Large intestine (tissue), 3 donors: ENCODE measurements at regions not wholly inside any gene's neighbourhood (a gene's known extent, or its start where the extent isn't known, plus 50 kb on each side); places are given as distances from the start of the nearest gene placed in this dataset.

ENCODE experiments used
- DNase-seq, 2 donors: peaks; one replicate each; pipeline versions ENCODE4 v3.0.0 to v3.0.0-alpha.2; 2013
- H3K27ac ChIP-seq: one replicate; pipeline ENCODE4 v1.5.1; 2013; ENCODE audit warnings: low read length
- H3K27me3 ChIP-seq: 2 replicates; pipeline ENCODE4 v1.6.1; 2013; ENCODE audit warnings: low read length; ENCODE audit not compliant: control insufficient read depth, insufficient read depth
- H3K36me3 ChIP-seq: 2 replicates; pipeline ENCODE4 v1.6.1; 2013; ENCODE audit warnings: low read length; ENCODE audit not compliant: control insufficient read depth, insufficient read depth
- H3K4me1 ChIP-seq: one replicate; pipeline ENCODE4 v1.6.1; 2013; ENCODE audit warnings: low read length; ENCODE audit not compliant: control insufficient read depth, insufficient read depth
- H3K4me3 ChIP-seq: one replicate; pipeline ENCODE4 v1.5.1; 2013; ENCODE audit warnings: low read length
- H3K9me3 ChIP-seq: one replicate; pipeline ENCODE4 v1.6.1; 2013; ENCODE audit warnings: mild to moderate bottlenecking, low read depth, low read length, moderate library complexity; ENCODE audit not compliant: control insufficient read depth
- WGBS: methylation state at CpG from one replicate; pipeline ENCODE4 v1.1.5; 2013; ENCODE audit warnings: low lambda C conversion rate; ENCODE audit not compliant: insufficient coverage; 5-methylcytosine and 5-hydroxymethylcytosine counted together

- Histone ChIP-seq H3K9me3 (no peaks in the 10 kb centered on the region), H3K4me3 (no peak overlapping the region), H3K4me1 (no peaks in the 10 kb centered on the region), H3K36me3 (no peaks in the 10 kb centered on the region), H3K27ac (no peak overlapping the region), H3K27me3 (no peaks in the 10 kb centered on the region)
- DNase-seq: no peak
- WGBS: 86% methylated on average over 1 of the region's 2 CpGs
These were observed 357.1 kb upstream of the PDE3A start for GRCh38 chr12:20011200-20011599.

DNA sequence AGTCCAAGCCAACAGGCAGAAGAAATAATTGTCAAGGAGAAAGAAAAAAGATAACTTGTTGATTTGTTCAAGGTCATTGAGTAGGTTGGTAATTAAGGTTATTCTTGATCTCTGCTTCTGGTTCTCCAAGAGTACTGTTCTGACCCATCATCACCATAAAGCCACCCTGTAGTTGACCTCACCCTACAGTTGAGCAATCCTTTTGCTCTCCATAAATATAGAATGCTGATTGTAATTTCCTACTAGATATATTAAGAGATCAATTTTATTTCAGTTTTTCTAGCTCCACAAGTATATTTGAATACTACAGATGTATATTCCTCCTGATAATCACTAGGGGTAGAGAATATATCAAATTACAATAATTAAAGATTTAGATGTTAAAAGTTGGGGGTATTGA is 350.5 kb upstream of the PDE3A start:
- Histone ChIP-seq H3K9me3 (no peaks in the 10 kb centered on the region), H3K27me3 (no peaks in the 10 kb centered on the region), H3K4me1 (peaks cover 14% of the 10 kb centered on the region), H3K27ac (peak overlapping the region; percentile 78), H3K36me3 (no peaks in the 10 kb centered on the region), H3K4me3 (no peak overlapping the region)
- peak; percentile 16 to 57 for DNase-seq

GRCh38 chr12:20018406-20018805 is 349.9 kb upstream of the PDE3A start:
- peaks cover 14% of the 10 kb centered on the region for H3K4me1 ChIP-seq
- peak; percentile 77 to 94 for DNase-seq
- no CpG with 5 or more reads among the region's 3 CpGs for WGBS

GRCh38 chr12:20024194-20024593 is 344.1 kb upstream of the PDE3A start:
- 82% methylated on average over 4 of the region's 6 CpGs for WGBS
- no peaks in the 10 kb centered on the region for H3K27me3 ChIP-seq
- no peak overlapping the region for H3K27ac ChIP-seq
- no peak overlapping the region for H3K4me3 ChIP-seq
- H3K4me1 ChIP-seq: no peaks in the 10 kb centered on the region
- H3K36me3 ChIP-seq: no peaks in the 10 kb centered on the region
- no peak for DNase-seq
- no peaks in the 10 kb centered on the region for H3K9me3 ChIP-seq

More at GRCh38 chr12:20018406-20018805, 349.9 kb upstream of the PDE3A start:
- Histone ChIP-seq H3K36me3 (no peaks in the 10 kb centered on the region), H3K27me3 (no peaks in the 10 kb centered on the region), H3K27ac (no peak overlapping the region), H3K4me3 (no peak overlapping the region), H3K9me3 (no peaks in the 10 kb centered on the region)

DNA sequence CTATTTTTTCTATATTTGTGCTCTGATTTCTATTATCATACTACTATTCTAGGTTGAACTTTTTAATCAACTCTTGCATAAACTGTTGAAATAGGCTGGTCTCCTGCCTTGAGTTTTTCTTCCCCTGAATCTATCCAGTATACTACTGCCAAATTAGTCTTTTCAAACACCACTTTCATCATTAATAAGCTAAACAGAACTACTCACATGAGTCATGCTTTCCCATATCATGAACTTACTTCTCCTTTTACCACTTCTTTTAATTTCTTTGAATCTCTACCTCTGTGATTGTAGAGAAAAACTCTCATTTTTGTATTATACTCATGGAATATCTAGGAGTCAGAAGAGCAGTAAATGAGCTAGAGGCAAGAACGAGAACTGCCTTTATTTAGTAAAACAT is 340.3 kb upstream of the PDE3A start:
- H3K27ac ChIP-seq: no peak overlapping the region
- H3K27me3 ChIP-seq: no peaks in the 10 kb centered on the region
- 100% methylated on average over 1 of the region's 1 CpG for WGBS
- no peak overlapping the region for H3K4me3 ChIP-seq
- no peaks in the 10 kb centered on the region for H3K9me3 ChIP-seq
- no peak for DNase-seq
- H3K4me1 ChIP-seq: no peaks in the 10 kb centered on the region
- H3K36me3 ChIP-seq: no peaks in the 10 kb centered on the region

- Histone ChIP-seq H3K36me3 (no peaks in the 10 kb centered on the region), H3K4me1 (no peaks in the 10 kb centered on the region), H3K27me3 (no peaks in the 10 kb centered on the region), H3K9me3 (no peaks in the 10 kb centered on the region), H3K27ac (no peak overlapping the region), H3K4me3 (no peak overlapping the region)
- DNase-seq: peak in 1 of 2 donors; percentile 43
- no CpG with 5 or more reads among the region's 1 CpG for WGBS
These were observed 337.5 kb upstream of the PDE3A start for GRCh38 chr12:20030826-20031225.

DNA sequence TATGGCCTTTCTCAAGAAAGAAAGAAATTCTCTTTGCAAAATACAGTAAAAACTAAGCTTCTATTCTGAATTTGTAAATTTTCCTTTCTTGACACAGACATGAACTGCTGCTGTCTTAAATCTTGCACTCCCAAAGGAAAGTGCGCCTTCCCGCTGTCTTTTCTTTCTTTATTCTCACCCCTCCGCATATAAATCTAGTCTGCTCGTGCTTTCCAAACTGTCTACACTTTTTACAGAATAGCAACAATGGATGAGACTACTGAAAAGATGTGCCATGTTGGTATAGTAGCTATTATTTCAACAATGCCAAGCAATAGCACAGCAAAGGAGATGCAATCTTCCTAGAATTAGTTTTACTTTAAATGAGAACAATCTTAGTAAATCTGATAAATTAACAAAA is 328.8 kb upstream of the PDE3A start:
- H3K27me3 ChIP-seq: no peaks in the 10 kb centered on the region
- DNase-seq: no peak
- no peaks in the 10 kb centered on the region for H3K36me3 ChIP-seq
- H3K4me1 ChIP-seq: no peaks in the 10 kb centered on the region
- no peak overlapping the region for H3K27ac ChIP-seq
- H3K9me3 ChIP-seq: no peaks in the 10 kb centered on the region
- no peak overlapping the region for H3K4me3 ChIP-seq
- WGBS: 93% methylated on average over 3 of the region's 4 CpGs

- H3K4me1 ChIP-seq: no peaks in the 10 kb centered on the region
- no CpG with 5 or more reads among the region's 2 CpGs for WGBS
- no peak overlapping the region for H3K27ac ChIP-seq
- DNase-seq: no peak
- H3K27me3 ChIP-seq: no peaks in the 10 kb centered on the region
- no peaks in the 10 kb centered on the region for H3K9me3 ChIP-seq
- H3K4me3 ChIP-seq: no peak overlapping the region
- H3K36me3 ChIP-seq: no peaks in the 10 kb centered on the region
These were observed 328.2 kb upstream of the PDE3A start for GRCh38 chr12:20040184-20040583.

GRCh38 chr12:20040831-20041230 is 327.5 kb upstream of the PDE3A start:
- no peaks in the 10 kb centered on the region for H3K9me3 ChIP-seq
- no peak overlapping the region for H3K27ac ChIP-seq
- H3K4me1 ChIP-seq: no peaks in the 10 kb centered on the region
- 100% methylated on average over 1 of the region's 3 CpGs for WGBS
- no peaks in the 10 kb centered on the region for H3K36me3 ChIP-seq
- DNase-seq: no peak
- H3K4me3 ChIP-seq: no peak overlapping the region
- H3K27me3 ChIP-seq: no peaks in the 10 kb centered on the region

- no peaks in the 10 kb centered on the region for H3K36me3 ChIP-seq
- whole genome bisulfite sequencing: 90% methylated on average over 1 of the region's 1 CpG
- H3K27ac ChIP-seq: no peak overlapping the region
- H3K9me3 ChIP-seq: no peaks in the 10 kb centered on the region
- no peak for DNase-seq
- no peaks in the 10 kb centered on the region for H3K27me3 ChIP-seq
- H3K4me1 ChIP-seq: no peaks in the 10 kb centered on the region
- H3K4me3 ChIP-seq: no peak overlapping the region
These were observed 324.0 kb upstream of the PDE3A start for GRCh38 chr12:20044351-20044750.

DNA sequence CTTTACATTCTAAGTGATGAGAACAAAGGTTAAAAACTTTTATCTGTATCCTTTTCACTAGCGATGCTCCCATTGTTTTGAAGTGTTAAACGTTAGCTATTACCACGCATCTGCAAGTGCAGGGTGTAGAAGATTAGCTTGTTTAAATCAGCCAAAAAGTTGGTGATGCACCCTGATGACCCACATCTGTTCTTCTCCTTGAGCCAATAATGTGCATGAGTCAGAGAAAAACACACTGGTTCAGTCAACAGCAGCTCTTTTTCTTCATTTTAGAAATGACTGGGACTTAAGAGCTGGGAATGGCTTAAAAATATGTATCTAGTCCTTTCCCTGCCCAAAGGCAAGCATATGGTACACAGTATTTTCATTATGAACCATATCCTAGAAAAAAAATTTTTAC is 323.5 kb upstream of the PDE3A start:
- Histone ChIP-seq H3K36me3 (no peaks in the 10 kb centered on the region), H3K4me1 (no peaks in the 10 kb centered on the region), H3K4me3 (no peak overlapping the region), H3K9me3 (no peaks in the 10 kb centered on the region), H3K27ac (no peak overlapping the region), H3K27me3 (no peaks in the 10 kb centered on the region)
- peak in 1 of 2 donors; percentile 16 for DNase-seq
- no CpG with 5 or more reads among the region's 3 CpGs for WGBS
